GM12892 (cell line): ENCODE measurements at regions not wholly inside any gene's neighbourhood (a gene's known extent, or its start where the extent isn't known, plus 50 kb on each side); places are given as distances from the start of the nearest gene placed in this dataset.

ENCODE experiments used
- DNase-seq: peaks from one replicate; pipeline ENCODE4 v3.0.0; 2011; ENCODE audit not compliant: insufficient read length
- FAIRE-seq: peaks from 2 replicates; lab custom pipeline; 2011; peaks lifted over from hg19 to GRCh38; lab: Jason Lieb, UNC
- POLR2A ChIP-seq: IDR thresholded peaks from 2 replicates; pipeline ENCODE4 v1.6.1; 2011; ENCODE audit warnings: low read depth, low read length, control low read depth
- POLR2AphosphoS5 ChIP-seq: IDR thresholded peaks from 2 replicates; pipeline ENCODE4 v1.6.1; 2011; ENCODE audit warnings: low read depth, low read length, control low read depth
- TAF1 ChIP-seq: IDR thresholded peaks from 2 replicates; pipeline ENCODE4 v1.6.1; 2011; ENCODE audit warnings: low read depth, mild to moderate bottlenecking, control low read depth, low read length, borderline replicate concordance

DNA sequence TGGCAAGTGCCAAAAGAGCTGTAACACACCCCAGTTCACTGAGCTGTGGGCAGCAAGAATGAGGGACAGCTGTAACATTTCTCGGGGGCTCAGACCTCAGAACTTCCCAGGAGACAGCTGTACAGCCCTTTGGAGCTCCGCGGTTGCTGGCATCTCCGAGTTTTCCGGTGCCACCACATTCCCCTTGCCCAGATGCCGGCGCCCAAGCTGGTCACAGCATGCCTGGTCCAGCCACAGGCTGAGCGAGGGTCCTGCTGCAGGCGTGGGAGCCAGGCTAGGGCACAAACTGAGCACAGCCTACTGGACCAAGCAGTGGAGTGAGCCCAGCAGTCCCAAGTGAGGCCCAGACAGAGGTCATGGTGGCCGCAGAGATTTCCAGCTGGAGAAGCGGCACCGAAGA lies 797.7 kb upstream of the EDIL3 start:
- FAIRE-seq: no peak
- no peak for DNase-seq
- TF ChIP-seq TAF1 (no peak), POLR2A (no peak), POLR2AphosphoS5 (no peak)

DNA sequence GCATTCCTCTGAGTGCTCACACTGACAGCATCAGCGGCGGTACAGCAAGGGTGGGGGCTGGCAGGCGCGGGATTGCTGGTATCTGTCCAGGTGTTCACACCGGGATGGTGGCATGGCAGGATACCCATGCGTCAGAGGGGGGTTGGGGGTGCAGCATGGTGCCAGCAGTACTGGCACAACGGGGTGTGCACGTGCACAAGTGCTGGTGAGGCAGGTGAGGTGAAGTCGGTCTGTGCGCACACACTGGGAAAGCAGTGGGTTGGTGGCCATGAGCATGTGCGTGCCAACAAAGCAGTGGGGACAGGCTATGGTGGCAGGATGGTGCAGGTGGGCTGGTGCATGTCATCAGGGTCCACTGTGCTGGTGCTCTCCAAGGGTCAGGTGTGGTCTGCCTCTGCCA lies 819.6 kb upstream of the EDIL3 start:
- DNase-seq (no peak), FAIRE-seq (no peak)
- TF ChIP-seq TAF1 (no peak), POLR2AphosphoS5 (no peak), POLR2A (no peak)

DNA sequence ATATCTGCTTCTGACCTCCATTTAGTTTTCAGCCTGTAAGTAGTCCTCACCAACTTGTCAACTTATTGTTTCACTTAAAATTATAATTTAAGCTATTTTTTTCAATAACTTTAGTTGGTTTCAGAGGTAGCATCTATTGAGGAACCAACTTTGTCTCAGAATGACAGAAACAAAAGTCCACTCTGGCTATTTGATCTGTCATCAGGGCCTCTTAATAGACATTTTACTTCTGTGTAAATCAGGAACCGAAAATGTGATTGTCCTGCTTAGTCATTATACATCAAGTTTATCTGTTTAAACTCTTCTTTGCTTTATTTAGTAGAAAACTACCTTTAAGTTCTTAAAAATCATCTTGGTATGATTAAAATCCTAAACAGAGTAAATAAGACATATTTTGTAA lies 820.8 kb upstream of the EDIL3 start:
- DNase-seq: no peak
- FAIRE-seq: no peak
- TF ChIP-seq POLR2A: no peak
- no peak for TF ChIP-seq POLR2AphosphoS5
- TF ChIP-seq TAF1: no peak

DNA sequence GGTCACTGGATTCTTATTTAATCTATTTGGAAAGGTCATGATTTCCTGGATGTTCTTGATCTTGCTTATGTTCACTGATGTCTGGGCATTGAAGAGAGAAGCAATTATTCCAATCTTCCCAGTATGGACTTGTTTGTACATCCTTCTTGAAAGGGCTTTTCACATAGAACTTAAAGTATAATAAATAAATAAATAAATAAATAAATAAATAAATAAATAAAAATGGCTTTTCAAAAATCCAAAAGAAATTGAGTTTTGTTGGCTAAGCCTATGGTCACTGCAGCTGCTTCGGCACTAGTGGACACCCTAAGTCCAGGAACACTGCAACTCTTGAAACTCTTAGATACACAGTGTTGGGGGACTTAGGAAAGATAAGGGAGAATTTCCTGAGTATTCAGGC lies 840.7 kb upstream of the EDIL3 start:
- no peak for FAIRE-seq
- DNase-seq: no peak
- TF ChIP-seq TAF1: no peak
- TF ChIP-seq POLR2AphosphoS5: no peak
- TF ChIP-seq POLR2A: no peak

DNA sequence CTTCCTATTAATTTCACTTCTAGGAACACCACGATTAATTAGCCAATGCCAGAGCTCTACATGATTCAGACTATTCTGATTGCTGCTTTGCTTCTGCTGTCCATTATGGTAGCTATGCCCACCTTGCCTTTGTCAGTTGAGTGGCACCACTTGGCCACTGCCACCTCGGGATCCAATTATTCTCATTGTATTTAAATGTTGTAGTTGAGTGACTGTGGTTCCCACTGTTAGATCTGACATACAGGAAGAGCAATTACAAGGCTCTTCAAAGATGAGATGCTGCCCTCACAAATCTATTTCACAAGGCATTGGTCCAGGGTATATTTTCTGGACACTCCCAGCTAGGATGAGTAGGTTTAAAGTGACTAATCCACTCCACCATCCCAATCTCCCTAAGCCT lies 864.5 kb upstream of the EDIL3 start:
- FAIRE-seq (no peak), DNase-seq (no peak)
- TF ChIP-seq POLR2AphosphoS5 (no peak), POLR2A (no peak), TAF1 (no peak)

DNA sequence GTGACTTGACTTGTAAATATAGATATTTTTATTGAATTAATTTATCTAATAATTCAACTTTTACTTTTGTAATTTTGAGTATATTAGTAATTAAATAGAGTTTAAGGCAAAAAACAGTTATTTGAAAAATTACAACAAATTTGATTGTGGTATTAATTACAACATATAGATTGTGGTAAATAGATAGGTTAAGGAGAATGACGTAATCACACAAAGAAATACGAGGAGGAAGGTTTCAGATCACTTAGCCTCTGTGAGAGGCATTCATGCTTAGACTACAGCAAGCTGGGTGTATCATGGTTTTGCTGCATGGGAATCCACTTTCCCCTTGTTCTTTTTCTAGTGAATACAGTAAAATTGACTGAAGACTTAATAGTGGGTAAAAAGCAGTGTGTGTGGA lies 878.4 kb upstream of the EDIL3 start:
- FAIRE-seq (no peak), DNase-seq (no peak)
- TF ChIP-seq POLR2AphosphoS5: no peak
- TF ChIP-seq POLR2A: no peak
- TF ChIP-seq TAF1: no peak

DNA sequence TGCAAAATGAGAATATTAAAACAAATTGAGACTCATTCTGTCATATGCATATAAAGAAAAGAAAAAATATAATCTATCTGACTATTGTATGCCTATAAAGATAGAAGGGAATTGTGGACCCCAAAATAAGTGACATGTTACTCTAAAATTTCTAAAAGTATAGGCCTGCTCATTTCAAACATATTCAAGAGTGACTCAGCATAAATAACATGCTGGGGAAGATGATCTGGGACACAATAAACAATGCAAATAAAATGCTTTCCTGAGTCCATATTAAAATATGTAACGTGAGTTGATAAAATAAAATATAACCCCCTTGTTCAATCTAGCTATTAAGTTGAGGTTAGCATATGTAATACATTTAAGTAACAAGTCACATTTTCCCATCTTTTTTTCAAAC lies 882.0 kb upstream of the EDIL3 start:
- no peak for FAIRE-seq
- no peak for DNase-seq
- TF ChIP-seq POLR2A (no peak), POLR2AphosphoS5 (no peak), TAF1 (no peak)

DNA sequence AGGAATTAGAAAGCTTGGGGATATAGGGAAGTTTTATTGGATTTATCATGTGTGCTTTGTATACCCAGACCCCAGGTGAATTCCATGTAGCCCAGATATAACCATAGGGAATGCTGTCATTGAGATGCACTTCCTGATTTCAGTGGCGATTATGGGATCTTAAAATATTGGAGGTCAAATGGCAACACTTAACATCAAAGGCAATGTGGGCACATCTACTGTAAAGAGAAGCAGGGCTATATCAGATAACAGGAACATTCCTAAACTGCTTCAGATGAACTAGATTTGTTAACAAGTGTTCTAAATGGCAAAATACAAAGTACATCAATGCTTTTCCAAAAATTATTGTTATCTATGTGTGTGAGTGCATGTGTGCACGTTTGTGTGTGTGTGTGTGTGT lies 883.5 kb upstream of the EDIL3 start:
- no peak for TF ChIP-seq TAF1
- TF ChIP-seq POLR2A: no peak
- TF ChIP-seq POLR2AphosphoS5: no peak
- FAIRE-seq (no peak), DNase-seq (no peak)

DNA sequence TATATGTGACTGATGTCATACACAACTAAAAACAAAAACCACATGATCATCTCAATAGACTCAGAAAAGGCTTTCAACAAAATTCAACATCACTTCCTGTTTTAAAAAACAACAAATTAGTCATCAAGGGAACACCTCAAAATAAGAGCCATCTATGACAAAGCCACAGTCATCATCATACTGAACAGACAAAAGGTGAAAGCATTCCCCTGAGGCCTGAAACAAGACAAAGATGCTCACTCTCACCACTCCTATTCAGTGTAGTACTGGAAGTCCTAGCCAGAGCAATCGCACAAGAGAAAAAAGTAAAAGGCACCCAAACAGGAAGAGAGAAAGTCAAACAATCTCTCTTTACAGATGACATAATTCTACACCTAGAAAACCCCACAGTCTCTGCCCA lies 893.5 kb upstream of the EDIL3 start:
- no peak for TF ChIP-seq POLR2A
- no peak for TF ChIP-seq POLR2AphosphoS5
- no peak for TF ChIP-seq TAF1
- FAIRE-seq (no peak), DNase-seq (no peak)

DNA sequence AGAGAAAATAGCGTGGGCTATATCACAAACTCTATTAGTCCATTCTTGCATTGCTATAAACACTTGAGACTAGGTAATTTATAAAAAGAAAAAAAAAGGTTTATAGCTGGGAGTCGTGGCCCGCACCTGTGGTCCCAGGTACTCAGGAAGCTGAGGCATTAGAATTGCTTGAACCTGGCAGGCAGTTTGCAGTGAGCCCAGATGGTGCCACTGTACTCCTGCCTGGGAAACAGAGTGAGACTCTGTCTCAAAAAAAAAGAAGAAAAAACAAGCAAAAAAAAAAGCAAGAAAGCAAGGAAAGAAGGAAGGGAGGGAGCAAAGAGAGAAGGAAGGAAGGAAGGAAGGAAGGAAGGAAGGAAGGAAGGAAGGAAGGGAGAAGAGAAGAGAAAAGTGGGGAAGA lies 904.2 kb upstream of the EDIL3 start:
- TF ChIP-seq TAF1 (no peak), POLR2A (no peak), POLR2AphosphoS5 (no peak)
- FAIRE-seq: no peak
- no peak for DNase-seq

DNA sequence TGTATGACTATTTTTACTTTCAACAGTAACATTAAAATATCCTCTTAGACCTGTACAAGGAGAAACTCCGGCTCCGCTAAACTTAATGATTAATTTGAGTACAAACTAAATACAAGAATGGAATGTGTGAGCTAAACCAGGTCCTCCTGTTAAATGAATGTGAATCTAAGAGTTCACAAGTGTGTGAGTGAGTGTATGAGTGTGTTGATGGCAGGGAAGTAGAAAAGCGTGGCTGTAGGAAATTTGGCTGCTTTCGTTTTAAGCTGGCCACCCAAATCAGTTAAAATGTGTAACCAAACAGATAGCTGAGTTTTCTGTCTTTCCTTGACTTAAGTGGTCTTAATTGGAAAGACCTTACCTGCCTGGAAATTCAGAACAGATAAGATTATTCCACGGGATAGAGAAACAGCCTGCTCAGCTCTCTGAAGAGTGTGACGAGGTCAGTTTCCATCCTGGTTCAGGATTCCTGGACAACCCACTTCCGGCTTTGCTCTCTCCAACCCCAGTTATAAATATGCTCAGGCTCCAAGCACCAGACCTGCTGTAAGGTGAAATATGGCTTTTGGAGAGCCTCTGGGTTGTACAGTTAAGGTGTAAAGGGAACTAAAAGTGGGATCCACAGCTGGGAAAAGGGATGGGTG lies 908.6 kb upstream of the EDIL3 start:
- FAIRE-seq (no peak), DNase-seq (no peak)
- TF ChIP-seq TAF1 (no peak), POLR2AphosphoS5 (no peak), POLR2A (no peak)

DNA sequence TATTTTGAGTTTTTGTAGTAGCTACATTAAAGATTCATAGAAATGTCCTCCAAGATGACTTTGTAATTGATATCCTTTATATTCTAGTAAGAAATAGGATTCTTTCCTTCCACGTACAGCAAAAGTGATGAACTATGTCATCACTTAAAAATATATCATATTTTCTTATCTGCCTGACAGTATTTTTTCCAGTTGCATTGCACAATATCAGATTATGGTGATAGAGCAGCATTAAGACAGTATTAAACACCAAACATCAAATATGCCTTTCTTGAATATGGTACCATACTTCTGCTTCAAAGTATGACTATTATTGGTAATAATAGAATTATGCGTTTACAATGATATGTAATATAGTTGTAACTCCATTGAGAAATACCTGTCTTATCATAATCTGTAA lies 919.8 kb upstream of the EDIL3 start:
- no peak for FAIRE-seq
- TF ChIP-seq TAF1 (no peak), POLR2A (no peak), POLR2AphosphoS5 (no peak)

More for the DNA sequence above, 919.8 kb upstream of the EDIL3 start:
- DNase-seq: no peak
